HUES48 (cell line): ENCODE measurements at regions not wholly inside any gene's neighbourhood (a gene's known extent, or its start where the extent isn't known, plus 50 kb on each side); places are given as distances from the start of the nearest gene placed in this dataset.

Experiments used
- H3K27ac ChIP-seq: one replicate; pipeline ENCODE4 v1.7.0; 2013; ENCODE audit warnings: low read depth, low read length, inconsistent platforms
- H3K27me3 ChIP-seq: 2 replicates; pipeline ENCODE4 v1.6.1; 2013; ENCODE audit warnings: mild to moderate bottlenecking, low read length; ENCODE audit not compliant: control insufficient read depth, insufficient read depth
- H3K36me3 ChIP-seq: 2 replicates; pipeline ENCODE4 v1.6.1; 2013; ENCODE audit warnings: low read length; ENCODE audit not compliant: control insufficient read depth, insufficient read depth
- H3K4me1 ChIP-seq: 2 replicates; pipeline ENCODE4 v1.6.1; 2013; ENCODE audit warnings: mild to moderate bottlenecking, low read length; ENCODE audit not compliant: control insufficient read depth, insufficient read depth
- H3K4me3 ChIP-seq: 2 replicates; pipeline ENCODE4 v1.5.1; 2013; ENCODE audit warnings: mild to moderate bottlenecking, low read depth, low read length
- H3K9ac ChIP-seq: 2 replicates; pipeline ENCODE4 v1.6.1; 2013; ENCODE audit warnings: mild to moderate bottlenecking, low read depth, low read length, moderate library complexity
- H3K9me3 ChIP-seq: 2 replicates; pipeline ENCODE4 v1.6.1; 2013; ENCODE audit warnings: low read length; ENCODE audit not compliant: control insufficient read depth, insufficient read depth

GRCh38 chr18:51397347-51397962 is 200.0 kb upstream of the MEX3C start:
- Histone ChIP-seq H3K9me3 (no peaks in the 10 kb centered on the region), H3K36me3 (no peaks in the 10 kb centered on the region), H3K9ac (no peak overlapping the region), H3K27ac (no peak overlapping the region), H3K27me3 (no peaks in the 10 kb centered on the region), H3K4me3 (no peak overlapping the region), H3K4me1 (peaks cover 14% of the 10 kb centered on the region)

- Histone ChIP-seq H3K9ac (no peak overlapping the region), H3K36me3 (no peaks in the 10 kb centered on the region), H3K27ac (no peak overlapping the region), H3K4me1 (peaks cover 21% of the 10 kb centered on the region), H3K27me3 (no peaks in the 10 kb centered on the region), H3K9me3 (no peaks in the 10 kb centered on the region), H3K4me3 (no peak overlapping the region)
Observed at GRCh38 chr18:51398104-51398503, 200.6 kb upstream of the MEX3C start.

GRCh38 chr18:51399491-51400122 is 202.1 kb upstream of the MEX3C start:
- Histone ChIP-seq H3K9ac (no peak overlapping the region), H3K36me3 (no peaks in the 10 kb centered on the region), H3K27me3 (no peaks in the 10 kb centered on the region), H3K4me1 (peaks cover 32% of the 10 kb centered on the region), H3K27ac (no peak overlapping the region), H3K9me3 (no peaks in the 10 kb centered on the region), H3K4me3 (no peak overlapping the region)

GRCh38 chr18:51400721-51401120 is 203.2 kb upstream of the MEX3C start:
- Histone ChIP-seq H3K27ac (no peak overlapping the region), H3K4me3 (no peak overlapping the region), H3K4me1 (peaks cover 35% of the 10 kb centered on the region), H3K36me3 (no peaks in the 10 kb centered on the region), H3K27me3 (no peaks in the 10 kb centered on the region), H3K9me3 (no peaks in the 10 kb centered on the region), H3K9ac (no peak overlapping the region)

GRCh38 chr18:51401912-51402311 is 204.4 kb upstream of the MEX3C start:
- no peak overlapping the region for H3K27ac ChIP-seq
- no peak overlapping the region for H3K4me3 ChIP-seq
- peaks cover 45% of the 10 kb centered on the region for H3K4me1 ChIP-seq
- no peaks in the 10 kb centered on the region for H3K36me3 ChIP-seq
- no peaks in the 10 kb centered on the region for H3K9me3 ChIP-seq
- no peak overlapping the region for H3K9ac ChIP-seq
- no peaks in the 10 kb centered on the region for H3K27me3 ChIP-seq

GRCh38 chr18:51404620-51405019 is 207.1 kb upstream of the MEX3C start:
- Histone ChIP-seq H3K27me3 (no peaks in the 10 kb centered on the region), H3K4me1 (peaks cover 42% of the 10 kb centered on the region), H3K9ac (no peak overlapping the region), H3K4me3 (no peak overlapping the region), H3K27ac (no peak overlapping the region), H3K9me3 (no peaks in the 10 kb centered on the region), H3K36me3 (no peaks in the 10 kb centered on the region)

DNA sequence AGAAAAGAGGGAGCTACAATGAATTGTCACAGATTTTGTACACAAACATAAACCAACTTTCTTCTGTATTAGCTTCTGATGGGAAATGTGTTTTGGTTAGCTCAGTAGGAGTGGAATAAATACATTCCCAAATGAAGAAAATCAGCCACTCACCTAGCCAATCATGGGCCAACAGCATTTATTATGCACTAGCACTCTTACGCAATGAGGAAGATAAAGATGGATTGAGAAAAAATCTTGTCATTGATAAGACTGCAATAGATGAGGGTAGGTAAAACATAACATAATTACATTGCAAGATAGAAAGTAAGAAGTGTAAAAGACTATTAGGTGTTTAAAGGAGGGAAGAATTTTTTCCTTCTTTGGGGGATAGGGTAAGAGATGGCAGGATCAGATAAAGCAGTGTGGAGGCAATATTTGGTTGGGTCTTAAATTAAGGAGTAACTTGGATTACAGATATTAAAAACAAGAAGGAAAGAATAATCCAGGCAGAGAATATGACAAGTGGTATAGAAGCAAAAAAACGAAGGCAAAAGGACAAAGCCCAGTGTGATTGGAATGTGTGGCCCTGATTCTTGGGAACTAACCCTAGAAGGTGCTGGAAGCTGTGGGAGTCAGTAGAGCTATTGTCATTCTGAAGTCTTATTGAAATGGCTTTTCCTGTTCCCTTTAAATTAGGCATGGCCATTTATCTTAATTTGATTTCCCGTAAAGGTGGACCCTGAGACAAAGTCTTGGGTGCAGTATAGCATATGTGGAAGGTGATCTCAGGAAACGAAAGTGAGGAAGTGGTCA is 208.4 kb upstream of the MEX3C start:
- Histone ChIP-seq H3K4me1 (peaks cover 42% of the 10 kb centered on the region), H3K9me3 (no peaks in the 10 kb centered on the region), H3K36me3 (no peaks in the 10 kb centered on the region), H3K27ac (no peak overlapping the region), H3K9ac (no peak overlapping the region), H3K4me3 (no peak overlapping the region), H3K27me3 (no peaks in the 10 kb centered on the region)

- H3K9me3 ChIP-seq = no peaks in the 10 kb centered on the region
- no peaks in the 10 kb centered on the region for H3K36me3 ChIP-seq
- peak overlapping the region; percentile 82 for H3K27ac ChIP-seq
- peak overlapping the region; percentile 31; the same call in 1 of the 2 replicates for H3K4me3 ChIP-seq
- no peaks in the 10 kb centered on the region for H3K27me3 ChIP-seq
- H3K9ac ChIP-seq = peak overlapping the region; percentile 64
- peaks cover 39% of the 10 kb centered on the region for H3K4me1 ChIP-seq
Observed at GRCh38 chr18:51417643-51418483, 220.4 kb upstream of the MEX3C start.

DNA sequence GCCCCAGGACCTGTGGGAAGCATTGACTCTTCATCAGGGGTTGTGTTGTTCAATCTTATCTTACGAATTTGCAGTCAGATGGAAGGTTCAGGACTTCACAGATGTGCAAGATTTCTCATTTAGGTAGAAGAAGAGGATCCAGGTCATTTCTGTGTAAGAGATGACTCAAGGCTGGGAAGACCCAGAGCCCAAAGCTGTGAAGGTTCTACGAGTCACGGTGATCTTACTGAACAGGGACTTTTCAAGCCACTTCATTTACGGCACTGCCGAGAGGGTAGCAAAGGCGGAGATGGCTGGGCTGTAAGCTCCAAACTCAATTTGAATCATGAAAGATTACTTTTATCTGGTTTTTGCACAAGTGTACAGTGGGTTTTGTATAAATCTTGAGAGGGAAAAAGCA is 228.0 kb upstream of the MEX3C start:
- Histone ChIP-seq H3K27me3 (peaks cover 4% of the 10 kb centered on the region; the same call in 1 of the 2 replicates), H3K36me3 (no peaks in the 10 kb centered on the region), H3K4me1 (peaks cover 17% of the 10 kb centered on the region), H3K9ac (no peak overlapping the region), H3K27ac (no peak overlapping the region), H3K9me3 (no peaks in the 10 kb centered on the region), H3K4me3 (no peak overlapping the region)

- Histone ChIP-seq H3K9me3 (no peaks in the 10 kb centered on the region), H3K27me3 (peaks cover 4% of the 10 kb centered on the region; the same call in 1 of the 2 replicates), H3K4me1 (peaks cover 13% of the 10 kb centered on the region), H3K36me3 (no peaks in the 10 kb centered on the region), H3K9ac (no peak overlapping the region), H3K4me3 (no peak overlapping the region), H3K27ac (no peak overlapping the region)
Observed at GRCh38 chr18:51425889-51426288, 228.4 kb upstream of the MEX3C start.
